Lower leg skin (tissue), 4 donors: ENCODE measurements at regions not wholly inside any gene's neighbourhood (a gene's known extent, or its start where the extent isn't known, plus 50 kb on each side); places are given as distances from the start of the nearest gene placed in this dataset.
"Not testable (repeated sequence)": the region's sequence is repeated elsewhere in the genome, so short reads cannot be mapped to it uniquely, and the experiment has no call there.

Source experiments
- DNase-seq, 2 donors: peaks; one replicate each; pipeline ENCODE4 v3.0.0-alpha.2; 2019; ENCODE audit warnings: low spot score in 2 of 2
- H3K4me3 ChIP-seq: fragments of 200-600 bp; sonication (generic); 2 replicates; pipeline ENCODE4 v1.5.1; 2017; ENCODE audit warnings: mild to moderate bottlenecking, low read depth; ENCODE audit not compliant: poor library complexity, severe bottlenecking
- CTCF ChIP-seq, 3 donors: fragments of 450-650 bp; IDR thresholded peaks; one replicate each; pipeline ENCODE4 v1.5.1; 2016; ENCODE audit warnings: antibody characterized with exemption in 3 of 3, mild to moderate bottlenecking in 3 of 3, moderate library complexity in 2 of 3
- POLR2A ChIP-seq, 2 donors: fragments of 450-650 bp; IDR thresholded peaks; one replicate each; pipeline ENCODE4 v1.6.1; 2016 to 2017; ENCODE audit warnings: antibody characterized with exemption in 2 of 2, mild to moderate bottlenecking in 1 of 2, moderate library complexity in 1 of 2
- WGBS, 2 donors: methylation state at CpG; one replicate each; pipeline ENCODE4 v1.1.5; 2018; 5-methylcytosine and 5-hydroxymethylcytosine counted together
- intact Hi-C: fragments of 100-400 bp; cut with DNase I; formaldehyde crosslinking; loops from one replicate; pipeline ENCODE4 v1.15.0; 2023; ENCODE audit warnings: low total_unique reads

GRCh38 chr12:78284417-78284816 is 453.7 kb downstream of the NAV3 start:
- intact Hi-C loops, result no loop called here
- TF ChIP-seq CTCF (IDR thresholded peaks at IDR 0.05) (no peak), POLR2A (IDR thresholded peaks at IDR 0.05) (no peak)
- no peak for DNase-seq
- no peak overlapping the region for H3K4me3 ChIP-seq
- WGBS, 2 donors, result 88 to 96% methylated on average over 1 of the region's 1 CpG

- no peak overlapping the region for H3K4me3 ChIP-seq
- no peak for TF ChIP-seq POLR2A (IDR thresholded peaks at IDR 0.05)
- no peak for TF ChIP-seq CTCF (IDR thresholded peaks at IDR 0.05)
- intact Hi-C loops, result no loop called here
- WGBS, 2 donors, result 63 to 64% methylated on average over 5 of the region's 5 CpGs
- no peak for DNase-seq
Measured at GRCh38 chr12:78290606-78291345, 460.1 kb downstream of the NAV3 start.

GRCh38 chr12:78293059-78293686 is 462.5 kb downstream of the NAV3 start:
- intact Hi-C loops, result no loop called here
- no peak for DNase-seq
- TF ChIP-seq POLR2A (IDR thresholded peaks at IDR 0.05), result no peak
- TF ChIP-seq CTCF (IDR thresholded peaks at IDR 0.05), result no peak
- WGBS, 2 donors, result 66 to 79% methylated on average over 1 of the region's 1 CpG
- H3K4me3 ChIP-seq, result no peak overlapping the region

- H3K4me3 ChIP-seq, intact Hi-C loops, DNase-seq: not testable (repeated sequence)
- WGBS, 2 donors, result 84 to 85% methylated on average over 5 of the region's 5 CpGs
Measured at GRCh38 chr12:78301282-78301681, 470.6 kb downstream of the NAV3 start.

- intact Hi-C loops, result no loop called here
- DNase-seq, result no peak
- 72 to 85% methylated on average over 1 of the region's 1 CpG for WGBS, 2 donors
- TF ChIP-seq CTCF (IDR thresholded peaks at IDR 0.05), result no peak
- no peak for TF ChIP-seq POLR2A (IDR thresholded peaks at IDR 0.05)
- no peak overlapping the region for H3K4me3 ChIP-seq
Measured at GRCh38 chr12:78305808-78306207, 475.1 kb downstream of the NAV3 start.

- TF ChIP-seq POLR2A (IDR thresholded peaks at IDR 0.05) (no peak), CTCF (IDR thresholded peaks at IDR 0.05) (no peak)
- no peak overlapping the region for H3K4me3 ChIP-seq
- no peak for DNase-seq
- intact Hi-C loops, result no loop called here
Measured at GRCh38 chr12:78306236-78306635, 475.5 kb downstream of the NAV3 start.
